BLaER1 treated with 17β-estradiol and CSF1 and Interleukin-3, amounts not matched to agents 10 nM and 100 nM (cell line): ENCODE measurements at regions not wholly inside any gene's neighbourhood (a gene's known extent, or its start where the extent isn't known, plus 50 kb on each side); places are given as distances from the start of the nearest gene placed in this dataset.
A peak's percentile ranks its signal among the peaks of the same experiment; 100 is the strongest.
"Not testable (repeated sequence)": the region's sequence is repeated elsewhere in the genome, so short reads cannot be mapped to it uniquely, and the experiment has no call there.

Experiments used
- H3K27ac ChIP-seq, 11 experiments: shearing (Covaris generic); formaldehyde crosslinking; 2 replicates each; pipeline ENCODE4 v1.8.1; 2022
- H3K27me3 ChIP-seq, 11 experiments: shearing (Covaris generic); formaldehyde crosslinking; 2 replicates each; pipeline ENCODE4 v1.8.1; 2022
- H3K36me3 ChIP-seq, 11 experiments: shearing (Covaris generic); formaldehyde crosslinking; 2 replicates each; pipeline ENCODE4 v1.8.1; 2022
- H3K4me1 ChIP-seq, 10 experiments: shearing (Covaris generic); formaldehyde crosslinking; 2 replicates each; pipeline ENCODE4 v1.8.1; 2022
- H3K4me2 ChIP-seq, 11 experiments: shearing (Covaris generic); formaldehyde crosslinking; 2 replicates each; pipeline ENCODE4 v1.8.1; 2022
- H3K4me3 ChIP-seq, 10 experiments: shearing (Covaris generic); formaldehyde crosslinking; 2 replicates each; pipeline ENCODE4 v1.8.1; 2022
- H3K9ac ChIP-seq, 11 experiments: shearing (Covaris generic); formaldehyde crosslinking; 2 replicates each; pipeline ENCODE4 v1.8.1; 2022
- H3K9me3 ChIP-seq, 11 experiments: shearing (Covaris generic); formaldehyde crosslinking; replicated peaks in 1 of 11; 2 replicates each; pipeline ENCODE4 v1.8.1; 2022
- H4K20me1 ChIP-seq, 11 experiments: shearing (Covaris generic); formaldehyde crosslinking; 2 replicates each; pipeline ENCODE4 v1.8.1; 2022
- Cebpa-rat ChIP-seq, 11 experiments: shearing (Covaris generic); IDR thresholded peaks; 2 replicates each; pipeline ENCODE4 v1.8.1; 2022

- H3K27me3 ChIP-seq: no peaks in the 10 kb centered on the region
- no peak for TF ChIP-seq Cebpa-rat (IDR thresholded peaks at IDR 0.05)
- peaks cover 0 to 19% (median 8%) of the 10 kb centered on the region in 10 experiments; a peak in 10 of 20 replicates for H3K4me1 ChIP-seq
- peak overlapping the region in 1 of 11 experiments; percentile 20; a peak in 2 of 22 replicates for H3K4me2 ChIP-seq
- H3K9me3 ChIP-seq: peaks cover 3 to 8% (median 5%) of the 10 kb centered on the region in 11 experiments; a peak in 19 of 22 replicates
- H3K4me3 ChIP-seq: no peak overlapping the region
- H3K36me3 ChIP-seq: no peaks in the 10 kb centered on the region
- H4K20me1 ChIP-seq: no peaks in the 10 kb centered on the region
- H3K9ac ChIP-seq: no peak overlapping the region
- no peak overlapping the region for H3K27ac ChIP-seq
Observed at GRCh38 chr9:75483636-75484035, 395.3 kb downstream of the OSTF1 start.

GRCh38 chr9:75487856-75488718 lies 399.8 kb downstream of the OSTF1 start:
- H3K9me3 ChIP-seq: peaks cover 23 to 29% (median 26%) of the 10 kb centered on the region in 11 experiments
- peaks cover 0 to 19% (median 8%) of the 10 kb centered on the region in 10 experiments; a peak in 10 of 20 replicates for H3K4me1 ChIP-seq
- H3K9ac ChIP-seq: no peak overlapping the region
- H4K20me1 ChIP-seq: no peaks in the 10 kb centered on the region
- no peak overlapping the region for H3K4me3 ChIP-seq
- no peak for TF ChIP-seq Cebpa-rat (IDR thresholded peaks at IDR 0.05)
- no peaks in the 10 kb centered on the region for H3K36me3 ChIP-seq
- H3K27ac ChIP-seq: no peak overlapping the region
- H3K27me3 ChIP-seq: no peaks in the 10 kb centered on the region
- peak overlapping the region in 7 of 11 experiments; percentile 16 to 56 (median 41); a peak in 13 of 22 replicates for H3K4me2 ChIP-seq

GRCh38 chr9:75488719-75489110 lies 400.4 kb downstream of the OSTF1 start:
- H3K4me3 ChIP-seq: no peak overlapping the region
- no peaks in the 10 kb centered on the region for H4K20me1 ChIP-seq
- no peaks in the 10 kb centered on the region for H3K36me3 ChIP-seq
- peaks cover 0 to 19% (median 8%) of the 10 kb centered on the region in 10 experiments; a peak in 10 of 20 replicates for H3K4me1 ChIP-seq
- H3K9ac ChIP-seq: no peak overlapping the region
- H3K27me3 ChIP-seq: no peaks in the 10 kb centered on the region
- peaks cover 23 to 29% (median 26%) of the 10 kb centered on the region in 11 experiments for H3K9me3 ChIP-seq
- H3K4me2 ChIP-seq: peak overlapping the region in 1 of 11 experiments; percentile 55; a peak in 1 of 22 replicates
- H3K27ac ChIP-seq: no peak overlapping the region
- TF ChIP-seq Cebpa-rat (IDR thresholded peaks at IDR 0.05): no peak

- TF ChIP-seq Cebpa-rat (IDR thresholded peaks at IDR 0.05): no peak
- H3K4me1 ChIP-seq: peaks cover 0 to 13% (median 8%) of the 10 kb centered on the region in 10 experiments; a peak in 10 of 20 replicates
- H3K4me3 ChIP-seq: no peak overlapping the region
- H3K36me3 ChIP-seq: no peaks in the 10 kb centered on the region
- no peak overlapping the region for H3K9ac ChIP-seq
- no peak overlapping the region for H3K4me2 ChIP-seq
- no peaks in the 10 kb centered on the region for H3K27me3 ChIP-seq
- peaks cover 23 to 30% (median 26%) of the 10 kb centered on the region in 11 experiments for H3K9me3 ChIP-seq
- H4K20me1 ChIP-seq: no peaks in the 10 kb centered on the region
- no peak overlapping the region for H3K27ac ChIP-seq
Observed at GRCh38 chr9:75490326-75490725, 400.1 kb upstream of the PCSK5 start.

- Histone ChIP-seq H3K9ac (no peak overlapping the region), H3K27ac (no peak overlapping the region), H3K4me1 (peaks cover 0 to 13% (median 8%) of the 10 kb centered on the region in 10 experiments; a peak in 10 of 20 replicates), H3K4me2 (no peak overlapping the region), H3K4me3 (no peak overlapping the region), H3K9me3 (peaks cover 23 to 35% (median 28%) of the 10 kb centered on the region in 11 experiments), H4K20me1 (no peaks in the 10 kb centered on the region), H3K36me3 (no peaks in the 10 kb centered on the region), H3K27me3 (no peaks in the 10 kb centered on the region)
- no peak for TF ChIP-seq Cebpa-rat (IDR thresholded peaks at IDR 0.05)
Observed at GRCh38 chr9:75491533-75491932, 398.9 kb upstream of the PCSK5 start.

- TF ChIP-seq Cebpa-rat (IDR thresholded peaks at IDR 0.05): no peak
- Histone ChIP-seq H3K9ac (no peak overlapping the region), H3K4me1 (peaks cover 0 to 17% (median 0%) of the 10 kb centered on the region in 10 experiments; a peak in 7 of 20 replicates), H3K27me3 (no peaks in the 10 kb centered on the region), H3K4me3 (no peak overlapping the region), H3K27ac (no peak overlapping the region), H3K36me3 (no peaks in the 10 kb centered on the region), H4K20me1 (no peaks in the 10 kb centered on the region), H3K4me2 (peak overlapping the region in 2 of 11 experiments; percentile 16 to 60; a peak in 3 of 22 replicates), H3K9me3 (peaks cover 0 to 7% (median 0%) of the 10 kb centered on the region in 11 experiments; a peak in 2 of 22 replicates)
Observed at GRCh38 chr9:75499812-75500211, 390.7 kb upstream of the PCSK5 start.

GRCh38 chr9:75500479-75500878 lies 390.0 kb upstream of the PCSK5 start:
- H3K4me2 ChIP-seq: peak overlapping the region in 2 of 11 experiments; percentile 16 to 60; a peak in 4 of 22 replicates
- H4K20me1 ChIP-seq: no peaks in the 10 kb centered on the region
- no peak overlapping the region for H3K9ac ChIP-seq
- H3K4me3 ChIP-seq: no peak overlapping the region
- TF ChIP-seq Cebpa-rat (IDR thresholded peaks at IDR 0.05): no peak
- no peaks in the 10 kb centered on the region for H3K36me3 ChIP-seq
- no peak overlapping the region for H3K27ac ChIP-seq
- peaks cover 0 to 24% (median 0%) of the 10 kb centered on the region in 10 experiments; a peak in 7 of 20 replicates for H3K4me1 ChIP-seq
- no peaks in the 10 kb centered on the region for H3K27me3 ChIP-seq
- H3K9me3 ChIP-seq: peaks cover 0 to 6% (median 0%) of the 10 kb centered on the region in 11 experiments; a peak in 1 of 22 replicates

- peak overlapping the region in 2 of 11 experiments; percentile 16 to 60; a peak in 2 of 22 replicates for H3K4me2 ChIP-seq
Observed at GRCh38 chr9:75500940-75501339, 389.5 kb upstream of the PCSK5 start.

GRCh38 chr9:75504721-75505120 lies 385.8 kb upstream of the PCSK5 start:
- no peaks in the 10 kb centered on the region for H3K27me3 ChIP-seq
- peaks cover 0 to 30% (median 0%) of the 10 kb centered on the region in 10 experiments; a peak in 7 of 20 replicates for H3K4me1 ChIP-seq
- no peak overlapping the region for H3K27ac ChIP-seq
- H3K4me2 ChIP-seq: peak overlapping the region in 2 of 11 experiments; percentile 2 to 3; a peak in 1 of 22 replicates
- no peaks in the 10 kb centered on the region for H3K36me3 ChIP-seq
- no peaks in the 10 kb centered on the region for H4K20me1 ChIP-seq
- peaks cover 6 to 15% (median 8%) of the 10 kb centered on the region in 11 experiments; a peak in 20 of 22 replicates for H3K9me3 ChIP-seq
- TF ChIP-seq Cebpa-rat (IDR thresholded peaks at IDR 0.05): no peak
- H3K9ac ChIP-seq: no peak overlapping the region
- H3K4me3 ChIP-seq: no peak overlapping the region

More at GRCh38 chr9:75500940-75501339, 389.5 kb upstream of the PCSK5 start:
- H3K36me3 ChIP-seq, H3K27ac ChIP-seq, H3K9me3 ChIP-seq, H3K9ac ChIP-seq, H3K4me3 ChIP-seq, H3K27me3 ChIP-seq, H4K20me1 ChIP-seq: not testable (repeated sequence)
- H3K4me1 ChIP-seq: peaks cover 0 to 29% (median 0%) of the 10 kb centered on the region in 10 experiments; a peak in 7 of 20 replicates
